ENCODE measurements at regions not wholly inside any gene's neighbourhood (a gene's known extent, or its start where the extent isn't known, plus 50 kb on each side); places are given as distances from the start of the nearest gene placed in this dataset.

DNA sequence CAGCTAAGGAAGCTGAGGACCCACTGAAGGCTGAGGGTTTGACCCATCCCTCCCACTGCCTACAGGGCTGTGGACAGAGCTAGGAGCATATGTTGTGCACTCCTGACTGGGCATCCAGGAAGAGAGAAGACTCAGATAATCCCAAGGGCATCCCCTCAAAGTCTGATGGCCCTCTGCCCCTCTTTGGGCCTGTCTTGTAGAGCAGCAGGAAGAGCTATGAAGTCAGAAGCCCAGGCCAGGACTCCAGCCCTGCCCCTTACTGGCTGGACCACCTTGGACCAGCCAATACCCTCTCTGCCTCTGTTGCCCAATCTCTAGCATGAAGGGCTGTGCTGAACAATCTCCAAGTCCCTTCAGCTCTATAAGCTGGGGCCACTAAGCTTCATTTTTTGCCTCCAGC, 210.8 kb downstream of the RPLP1 start:
- intact Hi-C loops (cut with DNase I): no loop called here
- H3K4me1 ChIP-seq: no peaks in the 10 kb centered on the region
- H3K9me3 ChIP-seq: no peaks in the 10 kb centered on the region
- H3K36me3 ChIP-seq: no peaks in the 10 kb centered on the region
- no peaks in the 10 kb centered on the region for H3K27me3 ChIP-seq
- no peak for DNase-seq
- no peak overlapping the region for H3K27ac ChIP-seq
- TF ChIP-seq POLR2A (IDR thresholded peaks at IDR 0.05): no peak
- TF ChIP-seq, protein P1, sequence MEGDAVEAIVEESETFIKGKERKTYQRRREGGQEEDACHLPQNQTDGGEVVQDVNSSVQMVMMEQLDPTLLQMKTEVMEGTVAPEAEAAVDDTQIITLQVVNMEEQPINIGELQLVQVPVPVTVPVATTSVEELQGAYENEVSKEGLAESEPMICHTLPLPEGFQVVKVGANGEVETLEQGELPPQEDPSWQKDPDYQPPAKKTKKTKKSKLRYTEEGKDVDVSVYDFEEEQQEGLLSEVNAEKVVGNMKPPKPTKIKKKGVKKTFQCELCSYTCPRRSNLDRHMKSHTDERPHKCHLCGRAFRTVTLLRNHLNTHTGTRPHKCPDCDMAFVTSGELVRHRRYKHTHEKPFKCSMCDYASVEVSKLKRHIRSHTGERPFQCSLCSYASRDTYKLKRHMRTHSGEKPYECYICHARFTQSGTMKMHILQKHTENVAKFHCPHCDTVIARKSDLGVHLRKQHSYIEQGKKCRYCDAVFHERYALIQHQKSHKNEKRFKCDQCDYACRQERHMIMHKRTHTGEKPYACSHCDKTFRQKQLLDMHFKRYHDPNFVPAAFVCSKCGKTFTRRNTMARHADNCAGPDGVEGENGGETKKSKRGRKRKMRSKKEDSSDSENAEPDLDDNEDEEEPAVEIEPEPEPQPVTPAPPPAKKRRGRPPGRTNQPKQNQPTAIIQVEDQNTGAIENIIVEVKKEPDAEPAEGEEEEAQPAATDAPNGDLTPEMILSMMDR (IDR thresholded peaks at IDR 0.05): no peak
- H3K4me3 ChIP-seq (replicated peaks in 1 of 3): no peak overlapping the region

DNA sequence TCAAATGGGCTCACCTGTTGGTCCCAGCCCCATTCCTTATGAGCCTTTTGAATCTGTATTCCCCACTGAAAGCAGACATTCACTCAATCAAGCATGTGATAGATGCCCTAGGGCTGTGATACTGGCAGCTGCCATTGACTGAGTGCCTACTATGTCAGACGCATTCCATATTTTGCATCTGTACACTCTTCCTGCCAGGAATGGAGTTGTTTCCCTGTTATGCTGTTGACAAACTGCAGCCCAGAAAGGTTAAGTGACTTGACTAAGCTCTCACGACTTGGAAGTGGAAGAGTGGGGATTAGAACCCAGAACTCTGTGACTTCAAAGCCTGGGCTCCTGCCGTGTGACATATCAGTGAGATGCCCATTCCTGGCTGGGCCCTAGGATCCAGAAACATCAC, 211.4 kb downstream of the RPLP1 start:
- no peak for DNase-seq
- H3K27ac ChIP-seq: no peak overlapping the region
- intact Hi-C loops (cut with DNase I): no loop called here
- no peaks in the 10 kb centered on the region for H3K9me3 ChIP-seq
- WGBS, 2 donors: 85 to 94% methylated on average over 3 of the region's 3 CpGs
- H3K36me3 ChIP-seq: no peaks in the 10 kb centered on the region
- no peaks in the 10 kb centered on the region for H3K4me1 ChIP-seq
- no peak overlapping the region for H3K4me3 ChIP-seq (replicated peaks in 1 of 3)
- H3K27me3 ChIP-seq: no peaks in the 10 kb centered on the region
- TF ChIP-seq, protein P1 (IDR thresholded peaks at IDR 0.05): no peak
- TF ChIP-seq POLR2A (IDR thresholded peaks at IDR 0.05): no peak

DNA sequence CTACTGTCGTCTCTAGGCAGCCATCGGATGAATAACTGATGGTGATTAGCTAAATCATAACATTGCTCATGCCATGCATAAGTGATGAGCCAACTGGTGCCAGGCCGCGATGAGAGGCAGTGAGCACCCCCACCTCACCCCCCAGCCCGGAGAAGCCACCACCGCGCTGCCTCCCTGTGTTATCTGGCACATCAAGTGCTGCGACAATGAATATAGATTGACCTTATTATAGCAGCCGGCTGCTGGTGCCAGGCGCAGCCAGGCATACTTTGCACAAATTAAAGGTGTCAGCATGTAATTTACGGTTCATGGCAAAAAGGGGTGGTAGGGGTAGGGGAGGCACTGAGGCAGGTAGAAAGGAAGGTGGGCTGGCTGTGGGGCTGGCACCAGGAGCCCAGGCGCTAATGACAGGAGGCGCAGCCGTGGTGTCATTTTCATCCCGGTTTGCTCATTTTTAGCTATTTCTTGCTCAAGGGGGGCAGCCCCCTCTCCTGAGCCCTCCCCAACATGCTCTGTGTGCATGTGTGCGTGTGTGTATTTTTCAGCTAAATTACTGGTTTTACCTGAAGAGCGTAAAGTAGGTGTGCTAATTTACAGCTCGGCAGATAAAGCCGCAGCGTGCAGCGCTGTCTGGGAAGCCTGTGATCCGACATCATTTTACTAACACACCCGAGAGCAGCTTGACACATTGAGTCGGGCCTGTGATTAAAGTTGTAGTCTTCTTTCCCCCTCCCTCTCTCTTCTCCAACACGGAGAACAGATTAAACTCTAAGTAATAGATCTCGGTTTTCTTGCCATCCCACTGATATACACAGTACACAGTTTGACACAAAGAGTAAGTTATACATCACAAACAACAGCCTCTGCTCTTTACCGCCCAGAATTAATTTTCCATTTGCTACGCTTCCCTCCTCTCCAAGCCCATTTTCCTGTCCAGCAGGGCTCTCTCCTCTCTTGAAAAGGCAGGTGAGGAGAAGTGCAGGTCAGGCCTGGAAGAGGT, 212.3 kb downstream of the RPLP1 start:
- H3K36me3 ChIP-seq: no peaks in the 10 kb centered on the region
- TF ChIP-seq POLR2A (IDR thresholded peaks at IDR 0.05): no peak
- TF ChIP-seq, protein P1 (IDR thresholded peaks at IDR 0.05): no peak
- no peak overlapping the region for H3K4me3 ChIP-seq (replicated peaks in 1 of 3)
- WGBS, 2 donors: 78 to 82% methylated on average over 27 of the region's 28 CpGs
- intact Hi-C loops (cut with DNase I): no loop called here
- H3K9me3 ChIP-seq: no peaks in the 10 kb centered on the region
- no peaks in the 10 kb centered on the region for H3K4me1 ChIP-seq
- no peaks in the 10 kb centered on the region for H3K27me3 ChIP-seq
- no peak overlapping the region for H3K27ac ChIP-seq
- DNase-seq: no peak

DNA sequence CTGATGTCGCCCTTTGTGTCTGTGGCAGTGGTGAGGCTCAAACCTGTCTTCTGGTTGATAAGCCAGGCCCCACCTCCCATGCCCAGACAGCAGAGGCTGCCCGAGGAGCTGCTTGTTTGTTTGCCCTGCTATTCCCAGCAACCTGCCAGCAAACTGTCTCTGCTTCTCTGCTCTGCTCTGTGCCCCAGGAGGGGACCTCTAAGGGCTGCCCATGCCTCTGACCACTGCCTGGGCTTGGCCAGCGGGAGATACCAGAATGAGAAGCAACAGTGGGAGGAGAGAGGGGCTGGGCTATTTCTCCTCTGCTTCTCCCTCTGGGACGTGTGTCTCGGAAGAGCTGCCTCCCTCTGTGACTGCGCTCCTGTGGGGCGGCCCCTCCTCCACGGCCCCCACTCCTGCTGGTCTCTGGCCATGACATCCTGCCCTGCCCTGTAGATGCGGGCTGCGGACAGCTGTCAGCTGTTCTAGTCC, 213.1 kb downstream of the RPLP1 start:
- Histone ChIP-seq H3K36me3 (no peaks in the 10 kb centered on the region), H3K4me1 (no peaks in the 10 kb centered on the region), H3K27me3 (no peaks in the 10 kb centered on the region), H3K4me3 (replicated peaks in 1 of 3) (no peak overlapping the region), H3K27ac (no peak overlapping the region), H3K9me3 (no peaks in the 10 kb centered on the region)
- intact Hi-C loops (cut with DNase I): no loop called here
- 67 to 78% methylated on average over 10 of the region's 10 CpGs for WGBS, 2 donors
- no peak for TF ChIP-seq POLR2A (IDR thresholded peaks at IDR 0.05)
- TF ChIP-seq, protein P1 (IDR thresholded peaks at IDR 0.05): no peak
- DNase-seq: no peak

DNA sequence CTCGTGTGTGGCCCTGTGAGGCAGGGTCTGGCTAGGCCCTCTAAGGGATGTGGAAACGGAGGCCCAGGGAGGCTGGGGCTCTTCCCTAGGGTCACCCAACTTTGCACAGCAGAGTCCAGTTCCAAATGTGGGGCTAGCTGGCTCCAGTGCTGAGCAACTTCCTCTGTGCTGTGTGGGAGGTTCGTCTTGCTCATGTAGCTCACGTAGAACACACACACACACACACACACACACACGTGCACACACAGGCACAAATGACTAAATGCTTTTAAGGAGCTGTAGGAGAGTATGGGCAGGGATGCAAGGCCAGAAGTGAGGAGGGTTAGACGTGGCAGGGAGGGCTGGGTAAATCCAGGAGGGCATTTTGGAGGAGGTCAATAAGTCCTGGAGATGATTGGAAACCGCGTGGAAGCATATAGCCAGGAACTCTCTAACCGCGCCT, 213.8 kb downstream of the RPLP1 start:
- 80 to 84% methylated on average over 10 of the region's 10 CpGs for whole genome bisulfite sequencing, 2 donors
- Histone ChIP-seq H3K4me3 (replicated peaks in 1 of 3) (no peak overlapping the region), H3K4me1 (no peaks in the 10 kb centered on the region), H3K27me3 (no peaks in the 10 kb centered on the region), H3K27ac (no peak overlapping the region), H3K36me3 (no peaks in the 10 kb centered on the region), H3K9me3 (no peaks in the 10 kb centered on the region)
- intact Hi-C loops (cut with DNase I): no loop called here
- no peak for DNase-seq
- TF ChIP-seq, protein P1 (IDR thresholded peaks at IDR 0.05): no peak
- no peak for TF ChIP-seq POLR2A (IDR thresholded peaks at IDR 0.05)

Data from thyroid gland (tissue), 4 donors.